ENCODE measurements at regions not wholly inside any gene's neighbourhood (a gene's known extent, or its start where the extent isn't known, plus 50 kb on each side); places are given as distances from the start of the nearest gene placed in this dataset.

DNA sequence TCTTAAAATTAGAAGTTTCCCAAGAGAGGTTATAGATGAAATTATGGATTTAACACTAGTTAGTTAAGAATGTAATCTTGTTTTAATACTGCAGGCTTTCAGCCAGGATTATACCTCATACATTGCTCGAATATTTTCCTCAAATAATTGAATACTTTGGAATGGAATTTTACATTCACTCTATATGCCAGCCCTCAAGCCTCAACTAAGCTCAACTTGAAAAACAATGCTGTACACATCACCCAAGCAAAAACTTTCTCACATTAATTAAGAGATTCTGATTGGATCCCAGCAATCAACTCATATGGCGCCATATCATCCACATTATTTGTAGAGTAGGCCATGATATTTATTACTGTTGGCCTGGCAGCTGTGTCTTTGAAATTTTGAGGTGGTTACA, 710.7 kb upstream of the ADAMTS5 start:
- no peak overlapping the region for H3K9ac ChIP-seq (ENCODE audit: low read depth, low read length)
- 83% methylated on average over 1 of the region's 2 CpGs for WGBS
- H3K36me3 ChIP-seq (ENCODE audit: insufficient read depth, low read length) = no peaks in the 10 kb centered on the region
- no peaks in the 10 kb centered on the region for H3K27me3 ChIP-seq (ENCODE audit: insufficient read depth, low read length)
- H3K9me3 ChIP-seq (ENCODE audit: insufficient read depth, low read depth, low read length) = peaks cover 10% of the 10 kb centered on the region
- H3K4me1 ChIP-seq (ENCODE audit: insufficient read depth, low read length) = no peaks in the 10 kb centered on the region
- H3K4me3 ChIP-seq (ENCODE audit: low read length) = no peak overlapping the region
- no peak overlapping the region for H3K27ac ChIP-seq (ENCODE audit: low read depth, low read length)

- peaks cover 10% of the 10 kb centered on the region for H3K9me3 ChIP-seq (ENCODE audit: insufficient read depth, low read depth, low read length)
- H3K4me1 ChIP-seq (ENCODE audit: insufficient read depth, low read length) = no peaks in the 10 kb centered on the region; the same call in 1 of the 2 replicates
- 95% methylated on average over 2 of the region's 4 CpGs for WGBS
- no peak overlapping the region for H3K27ac ChIP-seq (ENCODE audit: low read depth, low read length)
- no peaks in the 10 kb centered on the region for H3K36me3 ChIP-seq (ENCODE audit: insufficient read depth, low read length)
- no peaks in the 10 kb centered on the region for H3K27me3 ChIP-seq (ENCODE audit: insufficient read depth, low read length)
- H3K4me3 ChIP-seq (ENCODE audit: low read length) = no peak overlapping the region
- H3K9ac ChIP-seq (ENCODE audit: low read depth, low read length) = no peak overlapping the region
Measured at GRCh38 chr21:27675306-27675705, 708.4 kb upstream of the ADAMTS5 start.

DNA sequence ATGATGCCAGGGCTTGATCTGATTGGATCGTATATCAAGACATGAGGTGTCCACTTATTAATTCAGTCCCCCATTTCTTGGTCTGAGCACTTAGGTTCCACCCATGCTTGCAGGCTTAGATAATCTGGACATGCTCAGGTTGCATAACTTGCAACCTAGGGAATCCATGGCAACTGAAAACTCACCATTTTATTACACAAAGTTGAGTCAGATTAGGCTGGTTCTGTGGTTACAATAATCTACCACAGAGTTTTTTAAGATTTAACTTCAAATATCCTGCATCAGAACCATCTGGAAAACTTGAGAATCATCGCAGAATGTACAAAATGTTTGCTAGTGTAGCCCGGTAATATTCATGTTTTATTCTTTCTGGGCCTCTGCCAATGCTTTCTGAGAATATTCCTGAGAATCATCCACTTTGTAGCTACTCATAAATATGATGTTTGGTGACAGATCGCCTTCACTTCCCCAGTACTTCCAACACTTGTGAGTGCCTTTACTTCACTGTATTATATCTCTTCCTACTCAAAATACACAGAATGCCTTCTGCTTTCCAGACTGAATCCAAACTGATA, 707.2 kb upstream of the ADAMTS5 start:
- WGBS = 96% methylated on average over 4 of the region's 4 CpGs
- Histone ChIP-seq H3K9me3 (ENCODE audit: insufficient read depth, low read depth, low read length) (0 out of 2 replicates have a peak, but pooled peaks cover 1% of the 10 kb centered on the region), H3K4me3 (ENCODE audit: low read length) (no peak overlapping the region), H3K9ac (ENCODE audit: low read depth, low read length) (no peak overlapping the region), H3K27ac (ENCODE audit: low read depth, low read length) (no peak overlapping the region), H3K36me3 (ENCODE audit: insufficient read depth, low read length) (no peaks in the 10 kb centered on the region), H3K27me3 (ENCODE audit: insufficient read depth, low read length) (no peaks in the 10 kb centered on the region), H3K4me1 (ENCODE audit: insufficient read depth, low read length) (no peaks in the 10 kb centered on the region; the same call in 1 of the 2 replicates)

- Histone ChIP-seq H3K9me3 (ENCODE audit: insufficient read depth, low read depth, low read length) (no peaks in the 10 kb centered on the region), H3K27ac (ENCODE audit: low read depth, low read length) (no peak overlapping the region)
Measured at GRCh38 chr21:27673581-27673980, 706.7 kb upstream of the ADAMTS5 start.

DNA sequence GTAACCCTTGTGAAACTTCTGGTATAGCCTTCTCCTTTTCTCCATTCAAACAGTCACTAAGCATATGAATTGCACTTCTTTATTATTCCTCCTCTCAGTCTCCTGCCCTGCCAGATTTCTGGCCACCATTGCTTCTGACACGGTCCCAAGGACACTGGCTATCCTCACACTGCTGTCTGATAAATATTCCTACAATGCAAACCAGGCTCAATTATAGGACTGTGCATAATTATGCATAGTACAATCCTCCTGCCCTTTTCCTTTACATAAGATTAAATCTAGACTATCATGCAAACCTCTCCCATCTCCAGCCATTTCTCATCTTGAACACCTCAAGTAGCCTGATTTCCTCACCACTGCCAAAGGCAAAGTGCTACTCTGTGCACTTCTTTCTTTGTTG, 704.3 kb upstream of the ADAMTS5 start:
- Histone ChIP-seq H3K36me3 (ENCODE audit: insufficient read depth, low read length) (no peaks in the 10 kb centered on the region), H3K27ac (ENCODE audit: low read depth, low read length) (no peak overlapping the region), H3K27me3 (ENCODE audit: insufficient read depth, low read length) (no peaks in the 10 kb centered on the region), H3K4me1 (ENCODE audit: insufficient read depth, low read length) (no peaks in the 10 kb centered on the region; the same call in 1 of the 2 replicates), H3K4me3 (ENCODE audit: low read length) (no peak overlapping the region), H3K9me3 (ENCODE audit: insufficient read depth, low read depth, low read length) (no peaks in the 10 kb centered on the region), H3K9ac (ENCODE audit: low read depth, low read length) (no peak overlapping the region)
- WGBS = 75% methylated on average over 1 of the region's 1 CpG

More at GRCh38 chr21:27673581-27673980, 706.7 kb upstream of the ADAMTS5 start:
- Histone ChIP-seq H3K36me3 (ENCODE audit: insufficient read depth, low read length) (no peaks in the 10 kb centered on the region), H3K9ac (ENCODE audit: low read depth, low read length) (no peak overlapping the region), H3K4me1 (ENCODE audit: insufficient read depth, low read length) (no peaks in the 10 kb centered on the region; the same call in 1 of the 2 replicates), H3K27me3 (ENCODE audit: insufficient read depth, low read length) (no peaks in the 10 kb centered on the region), H3K4me3 (ENCODE audit: low read length) (no peak overlapping the region)

DNA sequence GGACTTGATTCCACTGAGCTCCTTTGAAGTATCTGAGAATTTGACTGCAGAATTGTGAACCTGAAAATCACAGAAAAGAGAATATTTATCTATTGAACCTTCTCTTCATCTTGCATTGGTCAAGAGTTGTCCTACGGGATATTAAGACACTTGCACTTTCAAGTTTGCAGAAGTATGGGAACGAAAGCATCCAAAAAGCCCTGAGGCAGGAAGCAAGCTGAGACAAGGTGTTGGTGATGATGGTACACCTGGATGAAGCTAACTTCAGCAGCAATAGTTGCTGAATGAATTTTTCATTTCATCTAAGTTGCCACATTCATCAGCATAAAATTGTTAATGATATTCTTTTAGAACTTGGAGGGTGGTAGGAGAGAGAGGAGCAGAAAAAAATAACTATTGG, 686.6 kb upstream of the ADAMTS5 start:
- 95% methylated on average over 2 of the region's 2 CpGs for WGBS
- Histone ChIP-seq H3K4me1 (ENCODE audit: insufficient read depth, low read length) (no peaks in the 10 kb centered on the region), H3K27me3 (ENCODE audit: insufficient read depth, low read length) (no peaks in the 10 kb centered on the region), H3K27ac (ENCODE audit: low read depth, low read length) (no peak overlapping the region), H3K4me3 (ENCODE audit: low read length) (no peak overlapping the region), H3K9ac (ENCODE audit: low read depth, low read length) (no peak overlapping the region), H3K36me3 (ENCODE audit: insufficient read depth, low read length) (no peaks in the 10 kb centered on the region), H3K9me3 (ENCODE audit: insufficient read depth, low read depth, low read length) (peaks cover 6% of the 10 kb centered on the region; the same call in 1 of the 2 replicates)

- WGBS = 92% methylated on average over 3 of the region's 3 CpGs
- H3K36me3 ChIP-seq (ENCODE audit: insufficient read depth, low read length) = no peaks in the 10 kb centered on the region
- no peak overlapping the region for H3K9ac ChIP-seq (ENCODE audit: low read depth, low read length)
- H3K9me3 ChIP-seq (ENCODE audit: insufficient read depth, low read depth, low read length) = peaks cover 6% of the 10 kb centered on the region; the same call in 1 of the 2 replicates
- H3K27me3 ChIP-seq (ENCODE audit: insufficient read depth, low read length) = no peaks in the 10 kb centered on the region
- no peak overlapping the region for H3K27ac ChIP-seq (ENCODE audit: low read depth, low read length)
- H3K4me3 ChIP-seq (ENCODE audit: low read length) = no peak overlapping the region
- no peaks in the 10 kb centered on the region for H3K4me1 ChIP-seq (ENCODE audit: insufficient read depth, low read length)
Measured at GRCh38 chr21:27649762-27650161, 682.9 kb upstream of the ADAMTS5 start.

- H3K4me3 ChIP-seq (ENCODE audit: low read length) = no peak overlapping the region
- no peaks in the 10 kb centered on the region for H3K36me3 ChIP-seq (ENCODE audit: insufficient read depth, low read length)
- 90% methylated on average over 4 of the region's 4 CpGs for WGBS
- peaks cover 6% of the 10 kb centered on the region; the same call in 1 of the 2 replicates for H3K9me3 ChIP-seq (ENCODE audit: insufficient read depth, low read depth, low read length)
- no peak overlapping the region for H3K9ac ChIP-seq (ENCODE audit: low read depth, low read length)
- H3K4me1 ChIP-seq (ENCODE audit: insufficient read depth, low read length) = no peaks in the 10 kb centered on the region
- H3K27me3 ChIP-seq (ENCODE audit: insufficient read depth, low read length) = no peaks in the 10 kb centered on the region
- no peak overlapping the region for H3K27ac ChIP-seq (ENCODE audit: low read depth, low read length)
Measured at GRCh38 chr21:27649323-27649722, 682.4 kb upstream of the ADAMTS5 start.

DNA sequence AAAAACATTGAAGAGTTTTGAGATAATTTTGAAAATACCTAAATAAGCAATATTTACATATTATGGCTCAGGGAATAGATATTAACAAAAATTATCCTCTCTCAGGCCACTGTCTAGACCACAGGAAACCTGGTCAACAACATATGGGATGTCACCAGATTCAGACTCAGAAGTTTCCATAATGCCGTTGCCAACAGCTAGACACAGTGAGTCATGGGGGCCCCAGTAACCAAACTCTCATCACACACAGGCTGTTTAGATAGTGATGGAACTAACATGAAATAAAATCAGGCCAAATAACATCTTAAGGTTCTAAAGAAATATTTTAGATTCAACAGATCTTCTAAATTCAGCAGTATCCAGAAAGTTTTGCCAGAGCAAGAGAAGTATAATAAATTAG, 681.7 kb upstream of the ADAMTS5 start:
- H3K4me3 ChIP-seq (ENCODE audit: low read length) = no peak overlapping the region
- peaks cover 10% of the 10 kb centered on the region; the same call in 1 of the 2 replicates for H3K9me3 ChIP-seq (ENCODE audit: insufficient read depth, low read depth, low read length)
- no peak overlapping the region for H3K27ac ChIP-seq (ENCODE audit: low read depth, low read length)
- H3K27me3 ChIP-seq (ENCODE audit: insufficient read depth, low read length) = no peaks in the 10 kb centered on the region
- WGBS = 100% methylated on average over 1 of the region's 1 CpG
- no peak overlapping the region for H3K9ac ChIP-seq (ENCODE audit: low read depth, low read length)
- no peaks in the 10 kb centered on the region for H3K4me1 ChIP-seq (ENCODE audit: insufficient read depth, low read length)
- H3K36me3 ChIP-seq (ENCODE audit: insufficient read depth, low read length) = no peaks in the 10 kb centered on the region

GRCh38 chr21:27647921-27648320, 681.0 kb upstream of the ADAMTS5 start:
- H3K9ac ChIP-seq (ENCODE audit: low read depth, low read length) = no peak overlapping the region
- no peaks in the 10 kb centered on the region for H3K4me1 ChIP-seq (ENCODE audit: insufficient read depth, low read length)
- H3K27ac ChIP-seq (ENCODE audit: low read depth, low read length) = no peak overlapping the region
- no peaks in the 10 kb centered on the region for H3K27me3 ChIP-seq (ENCODE audit: insufficient read depth, low read length)
- H3K9me3 ChIP-seq (ENCODE audit: insufficient read depth, low read depth, low read length) = peaks cover 10% of the 10 kb centered on the region; the same call in 1 of the 2 replicates
- no CpG with 5 or more reads among the region's 3 CpGs for WGBS
- no peak overlapping the region for H3K4me3 ChIP-seq (ENCODE audit: low read length)
- H3K36me3 ChIP-seq (ENCODE audit: insufficient read depth, low read length) = no peaks in the 10 kb centered on the region

- H3K27ac ChIP-seq (ENCODE audit: low read depth, low read length) = no peak overlapping the region
- WGBS = 93% methylated on average over 3 of the region's 3 CpGs
Measured at GRCh38 chr21:27647401-27647800, 680.5 kb upstream of the ADAMTS5 start.

DNA sequence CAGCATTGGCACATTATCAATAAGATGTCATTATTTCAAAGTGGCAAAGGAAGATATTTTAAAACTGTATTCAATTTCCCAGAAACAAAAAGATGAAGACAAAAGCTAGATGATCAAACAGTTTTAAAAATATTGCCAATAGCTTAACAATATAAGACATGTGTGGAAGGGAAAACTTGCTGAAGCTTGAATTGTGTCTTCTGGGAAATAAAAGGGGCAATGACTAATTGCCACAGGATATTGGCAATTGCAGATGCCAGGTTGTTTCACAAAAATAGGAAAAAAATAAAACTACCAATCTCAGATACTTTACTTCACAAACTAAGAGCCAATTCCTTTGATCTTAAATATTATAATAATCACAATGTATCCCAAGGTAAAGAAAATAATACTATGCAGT, 679.8 kb upstream of the ADAMTS5 start:
- Histone ChIP-seq H3K9ac (ENCODE audit: low read depth, low read length) (no peak overlapping the region), H3K9me3 (ENCODE audit: insufficient read depth, low read depth, low read length) (peaks cover 10% of the 10 kb centered on the region; the same call in 1 of the 2 replicates), H3K36me3 (ENCODE audit: insufficient read depth, low read length) (no peaks in the 10 kb centered on the region), H3K4me1 (ENCODE audit: insufficient read depth, low read length) (no peaks in the 10 kb centered on the region), H3K27me3 (ENCODE audit: insufficient read depth, low read length) (no peaks in the 10 kb centered on the region), H3K4me3 (ENCODE audit: low read length) (no peak overlapping the region), H3K27ac (ENCODE audit: low read depth, low read length) (no peak overlapping the region)

More at GRCh38 chr21:27647401-27647800, 680.5 kb upstream of the ADAMTS5 start:
- Histone ChIP-seq H3K9me3 (ENCODE audit: insufficient read depth, low read depth, low read length) (peaks cover 10% of the 10 kb centered on the region; the same call in 1 of the 2 replicates), H3K9ac (ENCODE audit: low read depth, low read length) (no peak overlapping the region), H3K36me3 (ENCODE audit: insufficient read depth, low read length) (no peaks in the 10 kb centered on the region), H3K27me3 (ENCODE audit: insufficient read depth, low read length) (no peaks in the 10 kb centered on the region), H3K4me3 (ENCODE audit: low read length) (no peak overlapping the region), H3K4me1 (ENCODE audit: insufficient read depth, low read length) (no peaks in the 10 kb centered on the region)
